ENCODE measurements at regions not wholly inside any gene's neighbourhood (a gene's known extent, or its start where the extent isn't known, plus 50 kb on each side); places are given as distances from the start of the nearest gene placed in this dataset.

- Histone ChIP-seq H4K20me1 (ENCODE audit: insufficient read depth) (no peaks in the 10 kb centered on the region), H3K4me3 (ENCODE audit: low read length) (no peak overlapping the region), H3K36me3 (ENCODE audit: insufficient read depth, low read length) (no peaks in the 10 kb centered on the region), H3F3A (ENCODE audit: insufficient read depth, low read length, poor library complexity, severe bottlenecking) (no peaks in the 10 kb centered on the region), H3K4me2 (ENCODE audit: low read length) (no peak overlapping the region), H3K9me3 (ENCODE audit: low read length) (no peaks in the 10 kb centered on the region), H3K9me2 (ENCODE audit: insufficient read depth, low read length) (no peaks in the 10 kb centered on the region), H3K27ac (ENCODE audit: low read length) (no peak overlapping the region), H2AFZ (ENCODE audit: low read depth, low read length) (no peak overlapping the region), H3K9ac (ENCODE audit: low read length) (no peak overlapping the region), H3K79me2 (replicated peaks; ENCODE audit: insufficient read depth, low read length) (no peaks in the 10 kb centered on the region), H3K27me3 (ENCODE audit: insufficient read depth, low read depth, low read length) (no peaks in the 10 kb centered on the region)
- TF ChIP-seq TAF1 (IDR thresholded peaks at IDR 0.05; ENCODE audit: low read depth): no peak
- no peak for TF ChIP-seq EP300 (conservative IDR thresholded peaks at IDR 0.05; ENCODE audit: poor library complexity, severe bottlenecking)
- no peak for TF ChIP-seq POLR2AphosphoS5 (IDR thresholded peaks at IDR 0.05)
- TF ChIP-seq MXI1 (conservative IDR thresholded peaks at IDR 0.05; ENCODE audit: poor library complexity, severe bottlenecking): no peak
- no peak for TF ChIP-seq RAD21 (conservative IDR thresholded peaks at IDR 0.05)
- no peak for TF ChIP-seq EZH2 (IDR thresholded peaks at IDR 0.05; ENCODE audit: borderline replicate concordance, insufficient read depth, low read length, poor library complexity, severe bottlenecking)
- TF ChIP-seq CTCF (IDR thresholded peaks at IDR 0.05; ENCODE audit: poor library complexity, severe bottlenecking): no peak
- TF ChIP-seq REST (IDR thresholded peaks at IDR 0.05; ENCODE audit: borderline replicate concordance): no peak
- TF ChIP-seq SMC3 (conservative IDR thresholded peaks at IDR 0.05; ENCODE audit: poor library complexity): no peak
These were observed 839.7 kb downstream of the CDH11 start for GRCh38 chr16:64282181-64282580.

- H3K27me3 ChIP-seq (ENCODE audit: insufficient read depth, low read depth, low read length): no peaks in the 10 kb centered on the region
- H3K79me2 ChIP-seq (replicated peaks; ENCODE audit: insufficient read depth, low read length): no peaks in the 10 kb centered on the region
- no peak overlapping the region for H3K4me3 ChIP-seq (ENCODE audit: low read length)
- H3K9me2 ChIP-seq (ENCODE audit: insufficient read depth, low read length): no peaks in the 10 kb centered on the region
- TF ChIP-seq EZH2 (IDR thresholded peaks at IDR 0.05; ENCODE audit: borderline replicate concordance, insufficient read depth, low read length, poor library complexity, severe bottlenecking) (no peak), EP300 (conservative IDR thresholded peaks at IDR 0.05; ENCODE audit: poor library complexity, severe bottlenecking) (no peak), CTCF (IDR thresholded peaks at IDR 0.05; ENCODE audit: poor library complexity, severe bottlenecking) (no peak), MXI1 (conservative IDR thresholded peaks at IDR 0.05; ENCODE audit: poor library complexity, severe bottlenecking) (no peak), POLR2AphosphoS5 (IDR thresholded peaks at IDR 0.05) (no peak), TAF1 (IDR thresholded peaks at IDR 0.05; ENCODE audit: low read depth) (no peak), SMC3 (conservative IDR thresholded peaks at IDR 0.05; ENCODE audit: poor library complexity) (no peak), REST (IDR thresholded peaks at IDR 0.05; ENCODE audit: borderline replicate concordance) (no peak), RAD21 (conservative IDR thresholded peaks at IDR 0.05) (no peak)
- H3K27ac ChIP-seq (ENCODE audit: low read length): no peak overlapping the region
- no peak overlapping the region for H3K9ac ChIP-seq (ENCODE audit: low read length)
- no peak overlapping the region for H2AFZ ChIP-seq (ENCODE audit: low read depth, low read length)
- H3K9me3 ChIP-seq (ENCODE audit: low read length): no peaks in the 10 kb centered on the region
- H3K36me3 ChIP-seq (ENCODE audit: insufficient read depth, low read length): no peaks in the 10 kb centered on the region
- no peaks in the 10 kb centered on the region for H4K20me1 ChIP-seq (ENCODE audit: insufficient read depth)
- H3F3A ChIP-seq (ENCODE audit: insufficient read depth, low read length, poor library complexity, severe bottlenecking): no peaks in the 10 kb centered on the region
- H3K4me2 ChIP-seq (ENCODE audit: low read length): no peak overlapping the region
These were observed 841.5 kb downstream of the CDH11 start for GRCh38 chr16:64280317-64280716.
